HepG2 (cell line): ENCODE measurements at regions not wholly inside any gene's neighbourhood (a gene's known extent, or its start where the extent isn't known, plus 50 kb on each side); places are given as distances from the start of the nearest gene placed in this dataset.

Experiments
- BCL3 ChIP-seq: sonication (generic); formaldehyde crosslinking; IDR thresholded peaks from 2 replicates; pipeline ENCODE4 v1.5.1; 2020; ENCODE audit warnings: mild to moderate bottlenecking, missing genetic modification reagents, moderate library complexity
- FOXO1 ChIP-seq: sonication (generic); formaldehyde crosslinking; IDR thresholded peaks from 2 replicates; pipeline ENCODE4 v1.4.0; 2020; ENCODE audit warnings: missing genetic modification reagents
- PHF5A ChIP-seq: IDR thresholded peaks from one replicate; pipeline ENCODE4 v1.6.1; 2018; ENCODE audit warnings: low read depth, missing genetic modification reagents; ENCODE audit not compliant: unreplicated experiment
- PRDM10 ChIP-seq: sonication (generic); formaldehyde crosslinking; IDR thresholded peaks from 2 replicates; pipeline ENCODE4 v1.4.0; 2020; ENCODE audit warnings: low read depth, missing genetic modification reagents
- THAP9 ChIP-seq: sonication (generic); formaldehyde crosslinking; IDR thresholded peaks from 2 replicates; pipeline ENCODE4; 2020; ENCODE audit warnings: missing genetic modification reagents, mild to moderate bottlenecking, borderline replicate concordance
- TRIM22 ChIP-seq: fragments of 450-650 bp; IDR thresholded peaks from 2 replicates; pipeline ENCODE4 v1.6.1; 2017
- ZNF124 ChIP-seq: sonication (generic); formaldehyde crosslinking; IDR thresholded peaks from 2 replicates; pipeline ENCODE4 v1.4.0; 2020; ENCODE audit warnings: missing genetic modification reagents
- ZNF318 ChIP-seq: sonication (generic); formaldehyde crosslinking; IDR thresholded peaks from 2 replicates; pipeline ENCODE4 v1.4.0; 2020; ENCODE audit warnings: mild to moderate bottlenecking, missing genetic modification reagents
- ZNF432 ChIP-seq: sonication (generic); formaldehyde crosslinking; IDR thresholded peaks from 2 replicates; pipeline ENCODE4 v1.5.0; 2020; ENCODE audit warnings: missing genetic modification reagents, mild to moderate bottlenecking, borderline replicate concordance
- ZNF510 ChIP-seq: sonication (generic); formaldehyde crosslinking; IDR thresholded peaks from 2 replicates; pipeline ENCODE4 v1.4.0; 2020; ENCODE audit warnings: low read depth, mild to moderate bottlenecking, missing genetic modification reagents
- ZNF678 ChIP-seq: sonication (generic); formaldehyde crosslinking; IDR thresholded peaks from 2 replicates; pipeline ENCODE4 v1.4.0; 2020; ENCODE audit warnings: mild to moderate bottlenecking, missing genetic modification reagents
- ZNF772 ChIP-seq: sonication (generic); formaldehyde crosslinking; IDR thresholded peaks from 2 replicates; pipeline ENCODE4 v1.5.0; 2020; ENCODE audit warnings: mild to moderate bottlenecking, missing genetic modification reagents

GRCh38 chr15:93341164-93341563 lies 252.2 kb upstream of the RGMA start (continued):
- TF ChIP-seq ZNF318 = no peak
- no peak for TF ChIP-seq PHF5A
- TF ChIP-seq ZNF772 (CRISPR knock-in tag) = 0 out of 2 replicates have a peak, but pooled peaks have one; percentile 4
- no peak for TF ChIP-seq ZNF678 (CRISPR knock-in tag)
- TF ChIP-seq PRDM10 (CRISPR knock-in tag) = 0 out of 2 replicates have a peak, but pooled peaks have one; percentile 30
- TF ChIP-seq FOXO1 = peak; percentile 71; the same call in 1 of the 2 replicates
- peak; percentile 70; the same call in 1 of the 2 replicates for TF ChIP-seq ZNF124 (CRISPR knock-in tag)
- TF ChIP-seq THAP9 (CRISPR knock-in tag) = no peak
- TF ChIP-seq BCL3 (CRISPR knock-in tag) = no peak
- TF ChIP-seq TRIM22 = no peak
- no peak for TF ChIP-seq ZNF432 (CRISPR knock-in tag)
- no peak for TF ChIP-seq ZNF510 (CRISPR knock-in tag)
